HG03175 (cell line): ENCODE measurements at regions not wholly inside any gene's neighbourhood (a gene's known extent, or its start where the extent isn't known, plus 50 kb on each side); places are given as distances from the start of the nearest gene placed in this dataset.
"Not testable (repeated sequence)": the region's sequence is repeated elsewhere in the genome, so short reads cannot be mapped to it uniquely, and the experiment has no call there.

ENCODE experiments used
- ATAC-seq: cut with Tn5 transposase; IDR thresholded peaks from one replicate; pipeline ENCODE4 v1.9.1; 2021; ENCODE audit warnings: mild to moderate bottlenecking, moderate library complexity; ENCODE audit not compliant: unreplicated experiment

- no peak for ATAC-seq
Observed at GRCh38 chr5:14953075-14953607, 81.6 kb upstream of the ANKH start.

- no peak for ATAC-seq
Observed at GRCh38 chr5:14948383-14948782, 76.8 kb upstream of the ANKH start.

GRCh38 chr5:14946815-14947620 is 75.4 kb upstream of the ANKH start:
- no peak for ATAC-seq

GRCh38 chr5:14945450-14945849 is 73.9 kb upstream of the ANKH start:
- ATAC-seq = no peak

GRCh38 chr5:14944996-14945395 is 73.4 kb upstream of the ANKH start:
- no peak for ATAC-seq

- ATAC-seq = no peak
Observed at GRCh38 chr5:14944350-14944739, 72.8 kb upstream of the ANKH start.

GRCh38 chr5:14942212-14942611 is 70.6 kb upstream of the ANKH start:
- ATAC-seq = no peak

GRCh38 chr5:14937254-14937653 is 65.7 kb upstream of the ANKH start:
- ATAC-seq = no peak

GRCh38 chr5:14936588-14936987 is 65.0 kb upstream of the ANKH start:
- no peak for ATAC-seq

- ATAC-seq = no peak
Observed at GRCh38 chr5:14935341-14935740, 63.8 kb upstream of the ANKH start.

GRCh38 chr5:14932902-14933469 is 61.4 kb upstream of the ANKH start:
- no peak for ATAC-seq

- no peak for ATAC-seq
Observed at GRCh38 chr5:14930486-14930885, 58.9 kb upstream of the ANKH start.

- no peak for ATAC-seq
Observed at GRCh38 chr5:14929293-14930065, 57.9 kb upstream of the ANKH start.

GRCh38 chr5:14928661-14929060 is 57.1 kb upstream of the ANKH start:
- no peak for ATAC-seq

- ATAC-seq = no peak
Observed at GRCh38 chr5:14925326-14925725, 53.7 kb upstream of the ANKH start.

GRCh38 chr5:14922952-14923351 is 51.4 kb upstream of the ANKH start:
- ATAC-seq = not testable (repeated sequence)

GRCh38 chr5:14922456-14922855 is 50.9 kb upstream of the ANKH start:
- no peak for ATAC-seq
